ENCODE measurements at regions not wholly inside any gene's neighbourhood (a gene's known extent, or its start where the extent isn't known, plus 50 kb on each side); places are given as distances from the start of the nearest gene placed in this dataset.

- Mint-ChIP-seq H3K9me3 (no peaks in the 10 kb centered on the region), H3K36me3 (no peaks in the 10 kb centered on the region), H3K27me3 (peaks cover 34% of the 10 kb centered on the region), H3K27ac (no peak overlapping the region), H3K4me1 (peaks cover 16% of the 10 kb centered on the region), H3K4me3 (no peak overlapping the region)
- ATAC-seq, result no peak
These were observed 393.9 kb downstream of the MID1IP1 start for GRCh38 chrX:39195156-39195555.

GRCh38 chrX:39196192-39197102 lies 395.2 kb downstream of the MID1IP1 start:
- Mint-ChIP-seq H3K9me3 (no peaks in the 10 kb centered on the region), H3K36me3 (no peaks in the 10 kb centered on the region), H3K27ac (peak overlapping the region; percentile 70), H3K4me3 (peak overlapping the region; percentile 39), H3K27me3 (peaks cover 31% of the 10 kb centered on the region), H3K4me1 (peaks cover 16% of the 10 kb centered on the region)
- peak; percentile 98 for ATAC-seq

- H3K4me3 Mint-ChIP-seq, result no peak overlapping the region
- peaks cover 28% of the 10 kb centered on the region for H3K27me3 Mint-ChIP-seq
- no peak for ATAC-seq
- H3K27ac Mint-ChIP-seq, result no peak overlapping the region
- no peaks in the 10 kb centered on the region for H3K9me3 Mint-ChIP-seq
- H3K4me1 Mint-ChIP-seq, result peaks cover 16% of the 10 kb centered on the region
- H3K36me3 Mint-ChIP-seq, result no peaks in the 10 kb centered on the region
These were observed 398.2 kb downstream of the MID1IP1 start for GRCh38 chrX:39199429-39199828.

- no peak for ATAC-seq
- Mint-ChIP-seq H3K9me3 (no peaks in the 10 kb centered on the region), H3K27ac (no peak overlapping the region), H3K27me3 (peaks cover 41% of the 10 kb centered on the region), H3K4me1 (peaks cover 10% of the 10 kb centered on the region), H3K36me3 (no peaks in the 10 kb centered on the region), H3K4me3 (no peak overlapping the region)
These were observed 400.2 kb downstream of the MID1IP1 start for GRCh38 chrX:39201305-39201990.

GRCh38 chrX:39202641-39203040 lies 401.4 kb downstream of the MID1IP1 start:
- no peaks in the 10 kb centered on the region for H3K36me3 Mint-ChIP-seq
- no peaks in the 10 kb centered on the region for H3K9me3 Mint-ChIP-seq
- H3K27ac Mint-ChIP-seq, result no peak overlapping the region
- H3K4me3 Mint-ChIP-seq, result no peak overlapping the region
- peaks cover 41% of the 10 kb centered on the region for H3K27me3 Mint-ChIP-seq
- no peak for ATAC-seq
- no peaks in the 10 kb centered on the region for H3K4me1 Mint-ChIP-seq

GRCh38 chrX:39203427-39203826 lies 402.2 kb downstream of the MID1IP1 start:
- Mint-ChIP-seq H3K27me3 (peaks cover 41% of the 10 kb centered on the region), H3K9me3 (no peaks in the 10 kb centered on the region), H3K36me3 (no peaks in the 10 kb centered on the region), H3K27ac (no peak overlapping the region), H3K4me3 (no peak overlapping the region), H3K4me1 (no peaks in the 10 kb centered on the region)
- ATAC-seq, result no peak

GRCh38 chrX:39204353-39204752 lies 403.1 kb downstream of the MID1IP1 start:
- no peaks in the 10 kb centered on the region for H3K9me3 Mint-ChIP-seq
- no peaks in the 10 kb centered on the region for H3K4me1 Mint-ChIP-seq
- H3K4me3 Mint-ChIP-seq, result no peak overlapping the region
- peaks cover 41% of the 10 kb centered on the region for H3K27me3 Mint-ChIP-seq
- ATAC-seq, result no peak
- H3K27ac Mint-ChIP-seq, result no peak overlapping the region
- no peaks in the 10 kb centered on the region for H3K36me3 Mint-ChIP-seq

GRCh38 chrX:39204945-39205344 lies 403.7 kb downstream of the MID1IP1 start:
- ATAC-seq, result peak; percentile 78

GRCh38 chrX:39205467-39205866 lies 404.2 kb downstream of the MID1IP1 start:
- H3K4me3 Mint-ChIP-seq, result no peak overlapping the region
- no peaks in the 10 kb centered on the region for H3K4me1 Mint-ChIP-seq
- H3K36me3 Mint-ChIP-seq, result no peaks in the 10 kb centered on the region
- no peak overlapping the region for H3K27ac Mint-ChIP-seq
- no peak for ATAC-seq
- H3K9me3 Mint-ChIP-seq, result peaks cover 4% of the 10 kb centered on the region
- peaks cover 33% of the 10 kb centered on the region for H3K27me3 Mint-ChIP-seq

More at GRCh38 chrX:39204945-39205344, 403.7 kb downstream of the MID1IP1 start:
- no peak overlapping the region for H3K27ac Mint-ChIP-seq
- H3K4me1 Mint-ChIP-seq, result no peaks in the 10 kb centered on the region
- peaks cover 38% of the 10 kb centered on the region for H3K27me3 Mint-ChIP-seq
- H3K4me3 Mint-ChIP-seq, result no peak overlapping the region
- no peaks in the 10 kb centered on the region for H3K36me3 Mint-ChIP-seq
- H3K9me3 Mint-ChIP-seq, result peaks cover 4% of the 10 kb centered on the region

- Mint-ChIP-seq H3K27ac (no peak overlapping the region), H3K9me3 (peaks cover 4% of the 10 kb centered on the region), H3K4me1 (no peaks in the 10 kb centered on the region), H3K4me3 (no peak overlapping the region), H3K36me3 (no peaks in the 10 kb centered on the region), H3K27me3 (peaks cover 31% of the 10 kb centered on the region)
- ATAC-seq, result no peak
These were observed 405.3 kb downstream of the MID1IP1 start for GRCh38 chrX:39206399-39207145.

- H3K4me1 Mint-ChIP-seq, result no peaks in the 10 kb centered on the region
- no peaks in the 10 kb centered on the region for H3K27me3 Mint-ChIP-seq
- ATAC-seq, result no peak
- peaks cover 4% of the 10 kb centered on the region for H3K9me3 Mint-ChIP-seq
- H3K36me3 Mint-ChIP-seq, result no peaks in the 10 kb centered on the region
- no peak overlapping the region for H3K4me3 Mint-ChIP-seq
- H3K27ac Mint-ChIP-seq, result no peak overlapping the region
These were observed 410.2 kb downstream of the MID1IP1 start for GRCh38 chrX:39211501-39211900.

GRCh38 chrX:39212456-39212855 lies 411.2 kb downstream of the MID1IP1 start:
- no peak overlapping the region for H3K27ac Mint-ChIP-seq
- H3K4me3 Mint-ChIP-seq, result no peak overlapping the region
- ATAC-seq, result no peak
- peaks cover 4% of the 10 kb centered on the region for H3K9me3 Mint-ChIP-seq
- no peaks in the 10 kb centered on the region for H3K27me3 Mint-ChIP-seq
- no peaks in the 10 kb centered on the region for H3K4me1 Mint-ChIP-seq
- no peaks in the 10 kb centered on the region for H3K36me3 Mint-ChIP-seq

- Mint-ChIP-seq H3K27me3 (no peaks in the 10 kb centered on the region), H3K36me3 (no peaks in the 10 kb centered on the region), H3K27ac (no peak overlapping the region), H3K4me3 (no peak overlapping the region), H3K9me3 (peaks cover 4% of the 10 kb centered on the region), H3K4me1 (no peaks in the 10 kb centered on the region)
- ATAC-seq, result no peak
These were observed 413.3 kb downstream of the MID1IP1 start for GRCh38 chrX:39214387-39215126.

- peaks cover 8% of the 10 kb centered on the region for H3K27me3 Mint-ChIP-seq
- H3K4me1 Mint-ChIP-seq, result no peaks in the 10 kb centered on the region
- H3K27ac Mint-ChIP-seq, result no peak overlapping the region
- no peaks in the 10 kb centered on the region for H3K9me3 Mint-ChIP-seq
- no peak overlapping the region for H3K4me3 Mint-ChIP-seq
- ATAC-seq, result no peak
- no peaks in the 10 kb centered on the region for H3K36me3 Mint-ChIP-seq
These were observed 419.7 kb downstream of the MID1IP1 start for GRCh38 chrX:39220952-39221351.

Data from stimulated activated memory B cell treated with anti-CD40 and anti-IgM and Interleukin-4, amounts not matched to agents 10 μg/mL and 1 μg/mL and 100 μg/mL, for 72 hours (primary cell).